Fibroblast of lung (primary cell): ENCODE measurements at regions not wholly inside any gene's neighbourhood (a gene's known extent, or its start where the extent isn't known, plus 50 kb on each side); places are given as distances from the start of the nearest gene placed in this dataset.

Experiments
- DNase-seq, 2 donors: peaks; one replicate each; pipeline versions ENCODE4 v3.0.0 to v3.0.0-alpha.2; 2010; ENCODE audit warnings: low read depth in 2 of 2
- H2AFZ ChIP-seq: 2 replicates; pipeline ENCODE4 v1.5.1; 2012; ENCODE audit warnings: low read length, control low read depth, inconsistent platforms
- H3K27ac ChIP-seq: 2 replicates; pipeline ENCODE4 v1.5.1; 2011; ENCODE audit warnings: low read length, control low read depth; ENCODE audit not compliant: insufficient read depth
- H3K27me3 ChIP-seq: 2 replicates; pipeline ENCODE4 v1.5.1; 2011; ENCODE audit warnings: mild to moderate bottlenecking, low read length; ENCODE audit not compliant: control insufficient read depth, insufficient read depth
- H3K36me3 ChIP-seq: 2 replicates; pipeline ENCODE4 v1.5.1; 2011; ENCODE audit warnings: low read length; ENCODE audit not compliant: control insufficient read depth, insufficient read depth
- H3K4me1 ChIP-seq: 2 replicates; pipeline ENCODE4 v1.5.1; 2011; ENCODE audit warnings: low read length; ENCODE audit not compliant: control insufficient read depth, insufficient read depth; ENCODE audit errors: extremely low read depth
- H3K4me2 ChIP-seq: 2 replicates; pipeline ENCODE4 v1.5.1; 2011; ENCODE audit warnings: low read length, control low read depth; ENCODE audit not compliant: insufficient read depth; ENCODE audit errors: extremely low read depth
- H3K4me3 ChIP-seq, 4 experiments: fragments of 200-600 bp in 1 of 4; sonication (generic) in 1 of 4; replicated peaks in 1 of 4; 2 replicates each; pipeline ENCODE4 v1.5.1; 2011 to 2016; ENCODE audit warnings: low read length in 4 of 4, low read depth in 3 of 4, mild to moderate bottlenecking in 3 of 4, control low read depth in 2 of 4, inconsistent platforms in 1 of 4, mixed read lengths in 1 of 4; ENCODE audit not compliant: insufficient read depth in 1 of 4; ENCODE audit errors: control extremely low read depth in 1 of 4
- H3K79me2 ChIP-seq: 2 replicates; pipeline ENCODE4 v1.5.1; 2012; ENCODE audit warnings: mild to moderate bottlenecking, low read length, inconsistent platforms; ENCODE audit not compliant: control insufficient read depth, insufficient read depth
- H3K9ac ChIP-seq: 2 replicates; pipeline ENCODE4 v1.5.1; 2011; ENCODE audit warnings: mild to moderate bottlenecking, low read length, control low read depth; ENCODE audit not compliant: insufficient read depth
- H3K9me3 ChIP-seq: 2 replicates; pipeline ENCODE4 v1.5.1; 2012; ENCODE audit warnings: low read depth, low read length; ENCODE audit not compliant: control insufficient read depth, insufficient read depth
- H4K20me1 ChIP-seq: 2 replicates; pipeline ENCODE4 v1.5.1; 2011; ENCODE audit warnings: low read length; ENCODE audit not compliant: control insufficient read depth, insufficient read depth; ENCODE audit errors: extremely low read depth
- CTCF ChIP-seq, 2 donors: IDR thresholded peaks in 1 of 2; conservative IDR thresholded peaks in 1 of 2; 1 replicate in 1 of 2; 2 replicates in 1 of 2; pipeline ENCODE4 v1.5.1; 2011 to 2012; ENCODE audit warnings: low read length in 2 of 2, control low read depth in 1 of 2, inconsistent platforms in 1 of 2, low read depth in 1 of 2, mild to moderate bottlenecking in 1 of 2
- EZH2 ChIP-seq: IDR thresholded peaks from 2 replicates; pipeline ENCODE4 v1.5.1; 2012; ENCODE audit warnings: low read length, control low read depth, mild to moderate bottlenecking; ENCODE audit errors: missing control alignments

GRCh38 chr6:128784266-128784665 is 98.7 kb upstream of the LAMA2 start:
- Histone ChIP-seq H3K27me3 (no peaks in the 10 kb centered on the region), H3K9me3 (no peaks in the 10 kb centered on the region), H3K27ac (no peak overlapping the region), H3K9ac (no peak overlapping the region), H3K4me1 (no peaks in the 10 kb centered on the region), H3K4me2 (no peak overlapping the region), H4K20me1 (no peaks in the 10 kb centered on the region), H3K79me2 (no peaks in the 10 kb centered on the region), H2AFZ (no peak overlapping the region), H3K4me3 (no peak overlapping the region), H3K36me3 (no peaks in the 10 kb centered on the region)
- DNase-seq, result no peak
- TF ChIP-seq EZH2 (no peak), CTCF (conservative IDR thresholded peaks at IDR 0.05 in 1 of 2, IDR thresholded peaks at IDR 0.05 in 1 of 2; ENCODE audit: low read depth in 1 of 2, low read length in 2 of 2) (no peak)

- H4K20me1 ChIP-seq, result no peaks in the 10 kb centered on the region
- H3K4me3 ChIP-seq, result no peak overlapping the region
- H3K79me2 ChIP-seq, result no peaks in the 10 kb centered on the region
- TF ChIP-seq CTCF (conservative IDR thresholded peaks at IDR 0.05 in 1 of 2, IDR thresholded peaks at IDR 0.05 in 1 of 2; ENCODE audit: low read depth in 1 of 2, low read length in 2 of 2) (no peak), EZH2 (no peak)
- H3K27me3 ChIP-seq, result no peaks in the 10 kb centered on the region
- H3K4me1 ChIP-seq, result no peaks in the 10 kb centered on the region
- DNase-seq, result no peak
- no peak overlapping the region for H2AFZ ChIP-seq
- H3K9me3 ChIP-seq, result no peaks in the 10 kb centered on the region
- H3K9ac ChIP-seq, result no peak overlapping the region
- H3K4me2 ChIP-seq, result no peak overlapping the region
- H3K36me3 ChIP-seq, result no peaks in the 10 kb centered on the region
- H3K27ac ChIP-seq, result no peak overlapping the region
Observed at GRCh38 chr6:128768187-128768586, 114.8 kb upstream of the LAMA2 start.

- Histone ChIP-seq H4K20me1 (no peaks in the 10 kb centered on the region), H3K36me3 (no peaks in the 10 kb centered on the region), H3K4me2 (no peak overlapping the region), H3K27ac (no peak overlapping the region), H3K27me3 (no peaks in the 10 kb centered on the region), H3K4me3 (no peak overlapping the region), H3K9me3 (no peaks in the 10 kb centered on the region), H3K9ac (no peak overlapping the region), H2AFZ (no peak overlapping the region), H3K4me1 (no peaks in the 10 kb centered on the region), H3K79me2 (no peaks in the 10 kb centered on the region)
- TF ChIP-seq CTCF (conservative IDR thresholded peaks at IDR 0.05 in 1 of 2, IDR thresholded peaks at IDR 0.05 in 1 of 2; ENCODE audit: low read depth in 1 of 2, low read length in 2 of 2) (no peak), EZH2 (no peak)
- DNase-seq, result no peak
Observed at GRCh38 chr6:128767705-128768104, 115.2 kb upstream of the LAMA2 start.
